Neural progenitor cell (in vitro differentiated cells): ENCODE measurements at regions not wholly inside any gene's neighbourhood (a gene's known extent, or its start where the extent isn't known, plus 50 kb on each side); places are given as distances from the start of the nearest gene placed in this dataset.

Experiments
- EZH2 ChIP-seq: fragments of 200-600 bp; sonication (generic); IDR thresholded peaks from 2 replicates; pipeline ENCODE4 v1.6.1; 2017; ENCODE audit warnings: antibody characterized with exemption, mild to moderate bottlenecking, moderate library complexity
- EZH2phosphoT487 ChIP-seq: fragments of 200-600 bp; sonication (generic); IDR thresholded peaks from 2 replicates; pipeline ENCODE4 v1.6.1; 2017; ENCODE audit warnings: antibody characterized with exemption
- TF ChIP-seq, protein P1 (sequence below): fragments of 200-600 bp; sonication (generic); IDR thresholded peaks from 2 replicates; pipeline ENCODE4 v1.5.1; 2017; ENCODE audit warnings: antibody characterized with exemption, mild to moderate bottlenecking

DNA sequence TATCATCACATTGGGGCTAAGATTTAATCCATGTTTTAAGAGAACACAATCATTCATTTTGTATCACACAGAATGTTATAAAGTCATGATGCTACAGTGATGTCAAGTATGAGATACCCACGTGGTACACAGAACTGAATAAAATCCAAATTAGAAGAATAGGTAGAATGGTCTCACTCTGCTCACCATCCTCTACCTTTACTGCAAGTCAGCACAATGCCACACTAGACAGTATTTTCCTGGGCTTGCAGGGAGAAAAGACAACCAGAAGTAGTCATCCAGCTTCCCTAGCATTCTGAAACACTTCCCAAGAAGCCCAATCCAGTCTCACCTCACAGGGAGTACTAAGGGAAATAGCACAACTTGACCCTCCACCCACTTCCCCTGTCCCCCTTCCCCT, 856.2 kb upstream of the NRXN1 start:
- TF ChIP-seq, protein P1, sequence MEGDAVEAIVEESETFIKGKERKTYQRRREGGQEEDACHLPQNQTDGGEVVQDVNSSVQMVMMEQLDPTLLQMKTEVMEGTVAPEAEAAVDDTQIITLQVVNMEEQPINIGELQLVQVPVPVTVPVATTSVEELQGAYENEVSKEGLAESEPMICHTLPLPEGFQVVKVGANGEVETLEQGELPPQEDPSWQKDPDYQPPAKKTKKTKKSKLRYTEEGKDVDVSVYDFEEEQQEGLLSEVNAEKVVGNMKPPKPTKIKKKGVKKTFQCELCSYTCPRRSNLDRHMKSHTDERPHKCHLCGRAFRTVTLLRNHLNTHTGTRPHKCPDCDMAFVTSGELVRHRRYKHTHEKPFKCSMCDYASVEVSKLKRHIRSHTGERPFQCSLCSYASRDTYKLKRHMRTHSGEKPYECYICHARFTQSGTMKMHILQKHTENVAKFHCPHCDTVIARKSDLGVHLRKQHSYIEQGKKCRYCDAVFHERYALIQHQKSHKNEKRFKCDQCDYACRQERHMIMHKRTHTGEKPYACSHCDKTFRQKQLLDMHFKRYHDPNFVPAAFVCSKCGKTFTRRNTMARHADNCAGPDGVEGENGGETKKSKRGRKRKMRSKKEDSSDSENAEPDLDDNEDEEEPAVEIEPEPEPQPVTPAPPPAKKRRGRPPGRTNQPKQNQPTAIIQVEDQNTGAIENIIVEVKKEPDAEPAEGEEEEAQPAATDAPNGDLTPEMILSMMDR, result no peak
- TF ChIP-seq EZH2 (no peak), EZH2phosphoT487 (no peak)
